ENCODE measurements at regions not wholly inside any gene's neighbourhood (a gene's known extent, or its start where the extent isn't known, plus 50 kb on each side); places are given as distances from the start of the nearest gene placed in this dataset.

DNA sequence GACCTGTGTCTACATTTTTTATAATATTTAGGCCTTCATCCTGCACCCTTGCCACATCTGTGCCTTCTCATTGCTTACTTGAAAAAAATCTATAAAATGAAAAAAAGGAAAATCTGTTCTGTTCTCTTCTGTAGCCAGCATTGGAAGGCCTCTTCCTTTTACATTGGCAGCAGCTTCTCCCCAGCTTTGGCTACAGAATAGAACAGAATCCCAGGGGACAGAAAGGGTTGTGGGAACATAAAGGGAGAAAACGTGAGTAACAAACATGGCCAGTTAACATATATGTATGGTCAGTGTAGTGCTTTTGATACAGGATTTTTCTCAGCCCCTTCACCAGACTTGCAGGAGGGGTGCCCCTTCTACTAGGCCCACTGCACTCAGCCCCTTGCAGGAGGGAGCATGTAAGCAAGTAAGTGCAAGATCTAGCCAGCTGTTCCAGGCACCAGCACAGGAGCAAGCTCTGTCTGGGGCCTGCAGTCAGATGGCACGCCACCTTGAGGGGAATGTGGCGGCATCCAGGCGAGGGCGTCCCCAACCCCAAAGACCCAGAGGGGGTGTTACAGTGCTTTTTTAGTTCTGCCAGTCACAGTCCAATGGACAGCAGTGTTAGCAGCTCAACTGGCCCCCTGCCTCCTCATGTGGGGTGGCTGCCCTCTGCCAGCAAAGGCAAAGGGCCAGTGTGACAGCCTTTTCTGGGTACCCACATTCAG is 330.5 kb upstream of the ZNF462 start:
- Mint-ChIP-seq H3K4me3 (no peak overlapping the region), H3K9me3 (peaks cover 6% of the 10 kb centered on the region), H3K36me3 (ENCODE audit: insufficient read depth) (no peaks in the 10 kb centered on the region), H3K27me3 (ENCODE audit: low read depth) (no peaks in the 10 kb centered on the region), H3K4me1 (ENCODE audit: low read depth) (no peaks in the 10 kb centered on the region)
- DNase-seq (no peak), ATAC-seq (no peak)

DNA sequence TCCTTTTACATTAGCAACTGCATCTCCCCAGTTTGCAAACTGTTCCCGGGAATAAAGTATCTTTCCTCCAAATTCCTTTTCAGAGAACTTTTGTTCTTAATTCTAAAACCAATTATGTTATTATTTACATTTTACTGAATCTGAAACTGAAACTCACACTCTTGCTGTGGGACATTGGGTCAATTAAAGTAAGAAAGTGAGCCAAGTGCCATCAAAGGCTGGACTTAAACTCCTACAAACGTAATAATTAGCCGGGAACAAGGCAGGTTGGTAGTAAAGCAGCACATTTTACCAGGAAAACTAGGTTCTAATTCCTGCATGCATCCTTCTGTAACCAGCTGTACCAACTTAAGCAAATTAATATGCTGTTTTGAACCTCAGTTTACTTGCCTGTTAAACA is 328.2 kb upstream of the ZNF462 start:
- H3K27me3 Mint-ChIP-seq (ENCODE audit: low read depth), result no peaks in the 10 kb centered on the region
- DNase-seq (no peak), ATAC-seq (no peak)
- peaks cover 4% of the 10 kb centered on the region for H3K9me3 Mint-ChIP-seq
- H3K4me3 Mint-ChIP-seq, result no peak overlapping the region
- no peaks in the 10 kb centered on the region for H3K4me1 Mint-ChIP-seq (ENCODE audit: low read depth)
- no peaks in the 10 kb centered on the region for H3K36me3 Mint-ChIP-seq (ENCODE audit: insufficient read depth)

DNA sequence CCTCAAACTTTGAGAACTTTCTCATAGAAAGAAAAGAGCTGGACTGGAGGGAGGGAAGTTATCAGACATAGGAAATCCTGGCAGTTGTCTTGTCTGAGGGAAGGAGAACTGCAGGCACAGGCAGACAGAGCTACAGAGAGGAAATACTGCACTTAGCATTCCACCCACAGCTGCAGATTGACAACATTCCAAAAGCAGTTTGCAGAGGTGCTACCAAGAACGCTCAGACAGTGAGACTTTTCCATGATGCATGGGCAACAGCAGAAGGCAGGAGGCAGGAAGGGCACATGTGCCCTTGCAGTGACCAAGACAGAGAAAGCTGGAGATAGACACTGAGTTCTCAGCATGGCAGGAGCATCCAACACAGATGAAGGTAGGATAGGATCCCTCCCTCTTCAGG is 327.5 kb upstream of the ZNF462 start:
- no peak overlapping the region for H3K4me3 Mint-ChIP-seq
- ATAC-seq (no peak), DNase-seq (no peak)
- no peaks in the 10 kb centered on the region for H3K27me3 Mint-ChIP-seq (ENCODE audit: low read depth)
- H3K9me3 Mint-ChIP-seq, result peaks cover 4% of the 10 kb centered on the region
- no peaks in the 10 kb centered on the region for H3K36me3 Mint-ChIP-seq (ENCODE audit: insufficient read depth)
- H3K4me1 Mint-ChIP-seq (ENCODE audit: low read depth), result no peaks in the 10 kb centered on the region

DNA sequence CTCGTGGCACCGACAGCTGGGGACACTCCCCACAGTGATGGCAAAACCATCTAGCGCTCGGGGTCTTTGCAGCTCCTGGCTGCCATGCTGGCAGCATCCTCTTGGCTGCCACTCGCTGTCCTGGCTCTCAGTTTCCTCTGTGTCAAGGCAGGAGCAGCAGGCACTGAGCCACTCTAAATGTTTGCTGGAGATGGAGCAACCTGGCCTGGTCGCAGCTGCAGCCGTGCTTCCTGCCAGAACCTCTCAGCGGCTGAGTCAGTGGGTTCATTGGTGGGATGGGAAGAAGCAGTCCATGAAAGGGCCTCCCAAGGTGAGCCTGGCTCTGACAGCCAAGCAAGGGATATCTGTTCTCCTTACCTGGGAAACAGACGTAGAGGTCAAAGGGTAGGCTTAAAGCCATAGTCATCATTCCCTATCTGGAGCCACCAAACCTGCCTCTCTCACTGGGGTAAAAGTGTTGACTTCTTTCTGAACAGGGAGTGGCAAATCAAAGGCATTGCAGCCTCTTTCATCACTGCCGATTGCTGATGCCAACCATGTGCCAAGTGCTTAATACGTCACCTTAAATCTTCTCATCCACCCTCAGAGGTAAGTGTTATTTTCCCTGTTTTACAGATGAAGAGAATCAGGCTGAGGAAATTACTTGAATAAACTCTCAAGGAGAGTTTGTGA is 304.8 kb upstream of the ZNF462 start:
- no peak overlapping the region for H3K4me3 Mint-ChIP-seq
- ATAC-seq (no peak), DNase-seq (no peak)
- no peaks in the 10 kb centered on the region for H3K4me1 Mint-ChIP-seq (ENCODE audit: low read depth)
- H3K9me3 Mint-ChIP-seq, result peaks cover 28% of the 10 kb centered on the region
- no peaks in the 10 kb centered on the region for H3K36me3 Mint-ChIP-seq (ENCODE audit: insufficient read depth)
- no peaks in the 10 kb centered on the region for H3K27me3 Mint-ChIP-seq (ENCODE audit: low read depth)

DNA sequence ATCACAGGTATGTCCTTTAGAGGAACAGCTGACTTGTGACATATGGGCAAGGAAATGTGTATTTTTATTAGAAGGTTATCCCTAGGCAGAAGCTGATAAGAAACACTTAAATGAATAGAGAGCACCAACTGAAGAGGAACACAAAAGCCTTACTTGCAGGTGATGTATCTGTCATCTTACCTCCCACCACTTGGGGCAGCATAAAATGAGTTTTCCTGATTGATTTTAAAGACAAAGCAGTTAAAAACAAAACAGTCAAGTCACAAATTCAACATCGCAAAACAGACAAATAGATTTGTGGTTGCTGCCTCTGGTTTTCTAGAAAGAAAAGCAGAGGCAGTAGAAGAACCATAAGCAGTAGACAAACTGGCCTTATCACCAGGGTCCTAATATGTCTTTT is 302.4 kb upstream of the ZNF462 start:
- DNase-seq (no peak), ATAC-seq (no peak)
- Mint-ChIP-seq H3K9me3 (peaks cover 24% of the 10 kb centered on the region), H3K27me3 (ENCODE audit: low read depth) (no peaks in the 10 kb centered on the region), H3K4me3 (no peak overlapping the region), H3K4me1 (ENCODE audit: low read depth) (no peaks in the 10 kb centered on the region), H3K36me3 (ENCODE audit: insufficient read depth) (no peaks in the 10 kb centered on the region)

DNA sequence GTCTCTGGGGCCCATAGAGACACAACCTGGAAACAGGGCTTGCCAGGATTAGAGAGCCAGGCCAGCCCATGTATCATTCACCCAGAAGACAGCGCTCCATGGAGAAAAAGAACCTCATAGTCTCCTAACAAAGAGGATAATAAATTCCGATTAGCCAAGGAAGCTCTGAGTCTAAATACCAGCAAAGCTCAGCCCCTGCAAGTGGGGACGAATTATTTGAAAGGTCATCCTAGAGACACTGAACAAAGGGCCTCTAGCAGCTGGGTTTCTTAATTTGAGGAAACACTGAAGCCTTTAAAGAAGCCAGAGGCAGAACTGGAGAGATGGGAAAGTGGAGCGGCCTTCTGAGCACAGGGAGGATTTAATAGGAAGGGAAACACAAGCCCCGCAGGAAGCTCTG is 287.1 kb upstream of the ZNF462 start:
- H3K4me1 Mint-ChIP-seq (ENCODE audit: low read depth), result no peaks in the 10 kb centered on the region
- ATAC-seq, result no peak
- H3K4me3 Mint-ChIP-seq, result no peak overlapping the region
- H3K27me3 Mint-ChIP-seq (ENCODE audit: low read depth), result no peaks in the 10 kb centered on the region
- H3K36me3 Mint-ChIP-seq (ENCODE audit: insufficient read depth), result no peaks in the 10 kb centered on the region
- DNase-seq, result no peak
- H3K9me3 Mint-ChIP-seq, result peaks cover 28% of the 10 kb centered on the region

DNA sequence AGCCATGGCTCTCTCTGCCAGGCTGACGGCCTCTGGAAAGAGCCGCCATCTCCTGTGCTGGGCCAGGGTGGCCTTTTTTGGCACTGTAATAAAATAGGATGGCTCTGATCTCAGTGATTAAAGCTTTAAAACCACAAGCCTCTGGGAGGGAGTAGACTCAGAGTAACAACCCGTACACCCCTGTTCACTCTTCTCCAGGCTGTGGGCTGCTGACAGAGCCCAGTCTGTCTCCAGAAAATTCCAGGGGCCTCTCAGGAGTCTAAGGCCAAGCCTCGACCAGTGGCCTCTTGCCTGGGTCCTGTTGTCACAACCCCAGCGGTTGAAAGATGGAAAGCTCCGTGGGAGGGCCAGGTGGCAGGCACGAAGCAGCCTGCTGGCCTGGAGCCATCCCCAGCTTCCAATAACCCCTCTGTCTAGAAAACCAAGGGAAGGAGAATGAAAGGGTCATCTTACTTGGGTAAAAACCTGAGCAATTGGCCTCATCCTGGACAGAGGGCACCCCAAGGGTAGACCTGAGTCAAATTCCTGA is 286.7 kb upstream of the ZNF462 start:
- H3K4me3 Mint-ChIP-seq, result no peak overlapping the region
- no peaks in the 10 kb centered on the region for H3K27me3 Mint-ChIP-seq (ENCODE audit: low read depth)
- no peaks in the 10 kb centered on the region for H3K4me1 Mint-ChIP-seq (ENCODE audit: low read depth)
- DNase-seq (no peak), ATAC-seq (no peak)
- no peaks in the 10 kb centered on the region for H3K36me3 Mint-ChIP-seq (ENCODE audit: insufficient read depth)
- peaks cover 28% of the 10 kb centered on the region for H3K9me3 Mint-ChIP-seq

DNA sequence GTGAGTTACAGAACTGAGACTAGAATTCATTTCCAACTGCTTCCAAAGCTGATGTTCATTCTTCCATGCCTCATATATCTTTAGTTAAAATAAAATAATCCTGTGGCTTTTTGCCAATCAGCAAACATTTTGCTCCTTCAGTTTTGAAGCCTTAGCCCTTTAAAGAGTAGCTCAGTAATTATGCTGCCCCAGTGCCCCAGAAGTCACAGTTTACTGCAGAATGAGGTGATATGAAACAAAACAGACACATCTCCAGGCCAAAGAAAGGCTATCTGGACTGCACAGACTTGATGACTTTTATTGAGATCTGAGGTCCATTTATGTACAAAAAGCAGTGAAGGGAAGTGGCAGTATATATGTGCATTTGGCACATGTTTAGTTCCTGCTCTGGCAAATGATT is 285.8 kb upstream of the ZNF462 start:
- DNase-seq (no peak), ATAC-seq (no peak)
- Mint-ChIP-seq H3K9me3 (peaks cover 23% of the 10 kb centered on the region), H3K4me1 (ENCODE audit: low read depth) (no peaks in the 10 kb centered on the region), H3K27me3 (ENCODE audit: low read depth) (no peaks in the 10 kb centered on the region), H3K4me3 (no peak overlapping the region), H3K36me3 (ENCODE audit: insufficient read depth) (no peaks in the 10 kb centered on the region)

DNA sequence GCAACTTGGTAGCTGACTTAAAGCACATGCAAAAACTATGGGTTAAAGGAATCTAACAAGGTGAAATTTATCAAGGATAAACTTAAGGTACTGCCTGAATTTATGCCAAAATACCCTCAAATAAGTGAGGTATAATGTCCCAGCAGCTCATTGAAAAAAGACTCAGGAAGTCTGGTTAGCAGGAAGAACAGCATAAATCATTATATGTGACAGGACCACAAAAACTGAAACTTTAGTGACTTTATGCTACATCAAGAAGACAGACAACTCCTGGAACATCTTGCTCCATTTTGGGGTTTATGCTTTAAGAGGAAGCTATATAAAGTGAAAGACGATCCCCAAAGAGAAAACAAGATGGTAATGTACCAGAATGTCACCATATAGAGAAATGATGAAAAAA is 282.4 kb upstream of the ZNF462 start:
- DNase-seq, result no peak

DNA sequence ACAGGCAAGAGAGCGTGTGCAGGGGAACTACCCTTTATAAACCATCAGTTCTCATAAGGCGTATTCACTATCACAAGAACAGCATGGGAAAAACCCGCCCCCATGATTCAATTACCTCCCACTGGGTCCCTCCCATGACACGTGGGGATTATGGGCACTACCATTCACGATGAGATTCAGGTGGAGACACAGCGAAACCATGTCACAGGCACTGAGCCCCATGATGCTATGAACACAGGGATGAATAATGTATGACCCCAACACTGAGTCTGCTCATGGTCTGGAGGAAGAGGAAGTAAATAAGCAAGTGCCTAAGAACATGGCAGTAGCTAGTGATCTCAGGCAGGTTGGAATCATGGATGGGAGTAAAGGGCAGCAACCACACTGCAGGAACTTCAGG is 281.0 kb upstream of the ZNF462 start:
- Mint-ChIP-seq H3K27me3 (ENCODE audit: low read depth) (no peaks in the 10 kb centered on the region), H3K4me3 (no peak overlapping the region), H3K9me3 (peaks cover 27% of the 10 kb centered on the region), H3K4me1 (ENCODE audit: low read depth) (no peaks in the 10 kb centered on the region), H3K36me3 (ENCODE audit: insufficient read depth) (no peaks in the 10 kb centered on the region)
- no peak for ATAC-seq
- DNase-seq, result no peak

More for the DNA sequence above, 282.4 kb upstream of the ZNF462 start:
- no peaks in the 10 kb centered on the region for H3K27me3 Mint-ChIP-seq (ENCODE audit: low read depth)
- H3K36me3 Mint-ChIP-seq (ENCODE audit: insufficient read depth), result no peaks in the 10 kb centered on the region
- ATAC-seq, result no peak
- no peaks in the 10 kb centered on the region for H3K4me1 Mint-ChIP-seq (ENCODE audit: low read depth)
- H3K9me3 Mint-ChIP-seq, result peaks cover 19% of the 10 kb centered on the region
- H3K4me3 Mint-ChIP-seq, result no peak overlapping the region

DNA sequence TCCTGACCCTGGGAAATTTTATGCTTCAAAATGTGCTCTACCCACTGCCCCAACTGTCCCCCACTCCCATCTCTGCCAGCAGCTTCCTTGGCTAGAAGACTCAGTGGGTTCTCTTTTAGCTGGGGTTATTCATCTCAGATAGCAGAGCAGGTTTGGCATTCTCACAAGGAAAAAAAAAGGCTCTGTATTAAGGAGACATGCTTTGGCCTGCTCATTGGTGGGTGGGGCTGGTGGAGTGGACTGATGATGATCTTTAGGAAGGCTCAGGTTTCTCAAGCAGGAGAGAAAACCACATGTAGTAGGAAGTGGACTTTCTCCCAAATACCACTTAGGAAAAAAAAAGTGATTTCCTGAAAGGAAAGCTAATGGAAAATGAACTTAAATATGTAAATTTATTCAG is 279.2 kb upstream of the ZNF462 start:
- H3K27me3 Mint-ChIP-seq (ENCODE audit: low read depth), result no peaks in the 10 kb centered on the region
- DNase-seq (no peak), ATAC-seq (no peak)
- H3K4me1 Mint-ChIP-seq (ENCODE audit: low read depth), result no peaks in the 10 kb centered on the region
- H3K36me3 Mint-ChIP-seq (ENCODE audit: insufficient read depth), result no peaks in the 10 kb centered on the region
- peaks cover 20% of the 10 kb centered on the region for H3K9me3 Mint-ChIP-seq
- no peak overlapping the region for H3K4me3 Mint-ChIP-seq

DNA sequence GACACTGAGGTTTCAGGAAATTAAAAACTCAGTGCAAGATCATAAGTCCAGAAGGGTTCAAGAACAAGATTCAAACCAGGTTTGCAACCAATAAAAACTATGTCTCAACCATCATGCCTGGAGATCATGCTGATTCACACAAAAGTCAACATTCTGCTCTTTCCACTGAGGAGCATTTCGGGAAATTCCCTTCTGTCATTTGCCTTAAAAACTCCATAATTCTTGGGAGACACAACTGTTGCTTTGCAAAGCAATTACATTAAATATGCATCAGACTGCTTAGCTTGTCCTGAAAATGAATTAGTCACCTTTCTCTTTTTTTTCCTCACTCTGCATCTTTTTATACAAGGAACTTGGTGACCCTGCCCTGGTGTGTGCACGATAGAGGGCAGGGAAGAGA is 275.9 kb upstream of the ZNF462 start:
- H3K4me3 Mint-ChIP-seq, result no peak overlapping the region

DNA sequence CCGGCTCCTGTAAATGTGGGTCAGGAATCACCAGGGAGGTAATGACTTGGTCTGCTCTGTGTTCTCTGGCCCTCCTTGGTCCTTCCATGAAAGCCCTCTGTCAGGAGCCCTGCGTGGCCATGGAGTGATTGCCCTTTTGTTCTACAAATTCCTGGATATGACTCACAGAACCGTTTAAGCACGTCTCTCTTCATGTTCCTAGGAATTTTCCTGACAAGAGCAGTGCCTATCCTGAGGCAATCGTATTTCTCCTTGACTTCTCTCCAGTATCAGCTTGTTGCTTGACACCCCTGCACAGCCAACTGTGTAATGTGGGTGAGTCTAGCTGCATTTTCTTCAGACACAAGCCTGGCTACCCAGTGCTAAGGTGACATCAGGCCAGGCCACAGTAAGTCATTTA is 274.3 kb upstream of the ZNF462 start:
- DNase-seq, result no peak
- Mint-ChIP-seq H3K9me3 (peaks cover 21% of the 10 kb centered on the region), H3K4me1 (ENCODE audit: low read depth) (no peaks in the 10 kb centered on the region), H3K27me3 (ENCODE audit: low read depth) (no peaks in the 10 kb centered on the region), H3K4me3 (no peak overlapping the region), H3K36me3 (ENCODE audit: insufficient read depth) (no peaks in the 10 kb centered on the region)
- no peak for ATAC-seq

More for the DNA sequence above, 275.9 kb upstream of the ZNF462 start:
- peaks cover 17% of the 10 kb centered on the region for H3K9me3 Mint-ChIP-seq
- no peaks in the 10 kb centered on the region for H3K36me3 Mint-ChIP-seq (ENCODE audit: insufficient read depth)
- DNase-seq (no peak), ATAC-seq (no peak)
- no peaks in the 10 kb centered on the region for H3K27me3 Mint-ChIP-seq (ENCODE audit: low read depth)
- H3K4me1 Mint-ChIP-seq (ENCODE audit: low read depth), result no peaks in the 10 kb centered on the region

DNA sequence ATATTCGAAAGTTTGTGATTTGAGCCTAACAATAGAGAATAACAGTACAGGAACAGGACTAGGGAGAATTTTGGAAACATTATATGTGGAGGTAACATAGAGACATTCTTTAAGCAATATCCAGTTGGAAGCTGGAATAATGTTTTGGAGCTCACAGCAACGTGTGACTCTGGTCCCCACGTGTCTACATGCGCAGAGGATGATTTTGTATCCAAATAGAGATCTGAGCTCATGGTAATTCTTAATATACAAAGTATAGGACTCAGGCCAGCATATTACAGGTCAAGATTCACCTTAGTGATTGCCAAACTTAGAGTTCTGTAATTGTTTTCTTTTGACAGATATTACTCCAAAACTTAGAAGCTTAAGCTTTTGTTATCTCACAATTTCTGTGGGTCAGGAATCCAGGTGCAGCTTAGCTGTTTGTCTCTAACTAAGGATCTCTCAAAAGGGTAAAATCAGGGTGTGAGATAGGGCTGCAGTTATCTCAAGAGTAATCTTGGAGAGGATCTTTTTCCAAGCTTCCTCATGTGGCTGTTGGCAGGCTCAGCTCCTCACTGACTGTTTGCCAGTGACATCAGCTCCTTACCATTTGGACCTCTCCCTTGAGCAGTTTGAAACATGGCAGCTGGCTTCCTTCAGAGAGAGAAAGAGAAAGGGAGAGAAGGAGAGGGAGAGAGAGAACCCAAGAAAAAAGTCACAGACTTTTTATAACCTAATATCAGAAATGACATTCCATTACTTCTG is 272.0 kb upstream of the ZNF462 start:
- no peak for DNase-seq
- Mint-ChIP-seq H3K9me3 (peaks cover 13% of the 10 kb centered on the region), H3K4me3 (no peak overlapping the region), H3K4me1 (ENCODE audit: low read depth) (no peaks in the 10 kb centered on the region), H3K36me3 (ENCODE audit: insufficient read depth) (no peaks in the 10 kb centered on the region), H3K27me3 (ENCODE audit: low read depth) (no peaks in the 10 kb centered on the region)
- no peak for ATAC-seq

DNA sequence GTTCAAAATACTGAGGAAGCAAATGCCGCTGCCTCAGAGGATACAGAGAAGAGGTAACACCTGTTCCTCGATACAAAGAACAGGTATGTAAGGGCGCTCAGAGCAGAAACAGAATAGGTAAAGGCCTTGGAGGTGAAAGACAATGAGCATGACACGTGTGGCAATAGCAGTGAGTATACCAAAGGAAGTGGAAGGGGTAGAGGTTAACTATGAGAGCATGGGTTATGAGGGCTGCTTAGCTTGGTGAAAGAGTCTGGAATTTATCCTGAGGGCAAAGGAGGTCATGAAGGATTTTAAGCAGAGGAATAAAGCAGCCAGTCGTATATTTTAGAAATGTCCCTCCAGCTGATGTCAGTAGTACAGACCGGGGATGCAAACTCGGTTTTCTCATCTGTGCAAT is 269.8 kb upstream of the ZNF462 start:
- H3K4me3 Mint-ChIP-seq, result no peak overlapping the region
- no peaks in the 10 kb centered on the region for H3K27me3 Mint-ChIP-seq (ENCODE audit: low read depth)
- peaks cover 9% of the 10 kb centered on the region for H3K9me3 Mint-ChIP-seq
- DNase-seq (no peak), ATAC-seq (no peak)
- H3K36me3 Mint-ChIP-seq (ENCODE audit: insufficient read depth), result no peaks in the 10 kb centered on the region
- no peaks in the 10 kb centered on the region for H3K4me1 Mint-ChIP-seq (ENCODE audit: low read depth)
